ENCODE measurements at regions not wholly inside any gene's neighbourhood (a gene's known extent, or its start where the extent isn't known, plus 50 kb on each side); places are given as distances from the start of the nearest gene placed in this dataset.

GRCh38 chrX:28321286-28321685 lies 266.0 kb upstream of the IL1RAPL1 start:
- Histone ChIP-seq H3K4me3 (IDR thresholded peaks at IDR 0.05; ENCODE audit: insufficient read depth, low read depth, low read length) (no peak overlapping the region), H4K20me1 (ENCODE audit: insufficient read depth) (no peaks in the 10 kb centered on the region), H3K9ac (no peak overlapping the region), H2AFZ (ENCODE audit: low read depth) (no peak overlapping the region), H3K4me1 (ENCODE audit: low read depth, poor library complexity, severe bottlenecking) (no peaks in the 10 kb centered on the region), H3K36me3 (ENCODE audit: insufficient read depth) (no peaks in the 10 kb centered on the region), H3K4me2 (no peak overlapping the region), H3K27ac (no peak overlapping the region), H3K27me3 (ENCODE audit: insufficient read depth, low read depth) (no peaks in the 10 kb centered on the region), H3K79me2 (ENCODE audit: insufficient read depth, low read depth) (no peaks in the 10 kb centered on the region)
- TF ChIP-seq, protein P1, sequence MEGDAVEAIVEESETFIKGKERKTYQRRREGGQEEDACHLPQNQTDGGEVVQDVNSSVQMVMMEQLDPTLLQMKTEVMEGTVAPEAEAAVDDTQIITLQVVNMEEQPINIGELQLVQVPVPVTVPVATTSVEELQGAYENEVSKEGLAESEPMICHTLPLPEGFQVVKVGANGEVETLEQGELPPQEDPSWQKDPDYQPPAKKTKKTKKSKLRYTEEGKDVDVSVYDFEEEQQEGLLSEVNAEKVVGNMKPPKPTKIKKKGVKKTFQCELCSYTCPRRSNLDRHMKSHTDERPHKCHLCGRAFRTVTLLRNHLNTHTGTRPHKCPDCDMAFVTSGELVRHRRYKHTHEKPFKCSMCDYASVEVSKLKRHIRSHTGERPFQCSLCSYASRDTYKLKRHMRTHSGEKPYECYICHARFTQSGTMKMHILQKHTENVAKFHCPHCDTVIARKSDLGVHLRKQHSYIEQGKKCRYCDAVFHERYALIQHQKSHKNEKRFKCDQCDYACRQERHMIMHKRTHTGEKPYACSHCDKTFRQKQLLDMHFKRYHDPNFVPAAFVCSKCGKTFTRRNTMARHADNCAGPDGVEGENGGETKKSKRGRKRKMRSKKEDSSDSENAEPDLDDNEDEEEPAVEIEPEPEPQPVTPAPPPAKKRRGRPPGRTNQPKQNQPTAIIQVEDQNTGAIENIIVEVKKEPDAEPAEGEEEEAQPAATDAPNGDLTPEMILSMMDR (conservative IDR thresholded peaks at IDR 0.05; ENCODE audit: low read depth, low read length) = no peak

DNA sequence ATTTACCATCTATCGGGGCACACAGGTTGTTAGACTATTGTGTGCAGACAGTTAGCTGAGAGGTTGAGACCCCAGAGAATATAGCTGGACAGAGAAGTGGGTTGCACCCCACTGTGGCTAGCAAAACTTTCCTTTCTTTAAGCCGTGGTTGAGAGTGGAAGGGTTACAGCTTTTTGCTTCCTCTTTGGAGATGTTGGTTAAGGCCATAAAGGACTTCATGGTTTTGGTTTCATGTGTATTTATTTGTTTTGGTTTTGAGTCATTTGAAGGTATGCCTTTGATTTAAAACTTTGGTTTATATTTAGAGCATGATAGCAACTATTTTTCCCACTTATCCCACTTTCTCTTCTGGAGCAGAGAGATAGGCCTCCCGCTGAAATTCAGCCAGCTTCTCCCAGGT lies 274.3 kb upstream of the IL1RAPL1 start:
- TF ChIP-seq, protein P1 (conservative IDR thresholded peaks at IDR 0.05; ENCODE audit: low read depth, low read length) = no peak

GRCh38 chrX:28312259-28312658 lies 275.0 kb upstream of the IL1RAPL1 start:
- Histone ChIP-seq H3K4me2 (no peak overlapping the region), H3K79me2 (ENCODE audit: insufficient read depth, low read depth) (no peaks in the 10 kb centered on the region), H3K27me3 (ENCODE audit: insufficient read depth, low read depth) (no peaks in the 10 kb centered on the region), H3K9ac (no peak overlapping the region), H3K36me3 (ENCODE audit: insufficient read depth) (no peaks in the 10 kb centered on the region), H3K27ac (no peak overlapping the region), H4K20me1 (ENCODE audit: insufficient read depth) (no peaks in the 10 kb centered on the region), H3K4me3 (IDR thresholded peaks at IDR 0.05; ENCODE audit: insufficient read depth, low read depth, low read length) (no peak overlapping the region), H3K4me1 (ENCODE audit: low read depth, poor library complexity, severe bottlenecking) (peaks cover 5% of the 10 kb centered on the region), H2AFZ (ENCODE audit: low read depth) (no peak overlapping the region)
- TF ChIP-seq, protein P1 (conservative IDR thresholded peaks at IDR 0.05; ENCODE audit: low read depth, low read length) = no peak

More for the DNA sequence above, 274.3 kb upstream of the IL1RAPL1 start:
- Histone ChIP-seq H3K27me3 (ENCODE audit: insufficient read depth, low read depth) (no peaks in the 10 kb centered on the region), H3K4me3 (IDR thresholded peaks at IDR 0.05; ENCODE audit: insufficient read depth, low read depth, low read length) (no peak overlapping the region), H4K20me1 (ENCODE audit: insufficient read depth) (no peaks in the 10 kb centered on the region), H3K36me3 (ENCODE audit: insufficient read depth) (no peaks in the 10 kb centered on the region), H3K9ac (no peak overlapping the region), H3K4me1 (ENCODE audit: low read depth, poor library complexity, severe bottlenecking) (peaks cover 5% of the 10 kb centered on the region), H3K27ac (no peak overlapping the region), H3K4me2 (no peak overlapping the region), H3K79me2 (ENCODE audit: insufficient read depth, low read depth) (no peaks in the 10 kb centered on the region), H2AFZ (ENCODE audit: low read depth) (no peak overlapping the region)

DNA sequence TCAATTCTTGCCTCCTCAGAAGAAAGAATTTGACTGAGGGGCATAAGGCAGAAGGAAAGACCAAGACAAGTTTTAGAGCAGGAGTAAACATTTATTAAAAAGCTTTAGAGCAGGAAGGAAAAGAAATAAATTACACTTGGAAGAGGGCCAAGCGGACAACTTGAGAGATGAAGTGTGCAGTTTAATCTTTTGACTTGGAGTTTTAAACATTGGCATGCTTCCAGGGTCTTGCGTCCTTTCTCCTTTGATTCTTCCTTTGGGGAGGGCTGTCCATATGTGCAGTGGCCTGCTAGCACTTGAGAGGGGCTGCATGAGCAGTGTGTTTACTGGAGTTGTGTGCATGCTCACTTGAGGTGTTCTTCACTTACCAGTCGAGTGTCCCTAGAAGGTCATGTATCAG lies 275.8 kb upstream of the IL1RAPL1 start:
- TF ChIP-seq, protein P1 (conservative IDR thresholded peaks at IDR 0.05; ENCODE audit: low read depth, low read length) = no peak
- Histone ChIP-seq H3K4me2 (no peak overlapping the region), H3K36me3 (ENCODE audit: insufficient read depth) (no peaks in the 10 kb centered on the region), H3K27ac (no peak overlapping the region), H2AFZ (ENCODE audit: low read depth) (no peak overlapping the region), H3K27me3 (ENCODE audit: insufficient read depth, low read depth) (no peaks in the 10 kb centered on the region), H4K20me1 (ENCODE audit: insufficient read depth) (no peaks in the 10 kb centered on the region), H3K4me1 (ENCODE audit: low read depth, poor library complexity, severe bottlenecking) (peaks cover 5% of the 10 kb centered on the region), H3K4me3 (IDR thresholded peaks at IDR 0.05; ENCODE audit: insufficient read depth, low read depth, low read length) (no peak overlapping the region), H3K79me2 (ENCODE audit: insufficient read depth, low read depth) (no peaks in the 10 kb centered on the region), H3K9ac (no peak overlapping the region)

Measured in KMS-11 (cell line).